ENCODE measurements at regions not wholly inside any gene's neighbourhood (a gene's known extent, or its start where the extent isn't known, plus 50 kb on each side); places are given as distances from the start of the nearest gene placed in this dataset.

DNA sequence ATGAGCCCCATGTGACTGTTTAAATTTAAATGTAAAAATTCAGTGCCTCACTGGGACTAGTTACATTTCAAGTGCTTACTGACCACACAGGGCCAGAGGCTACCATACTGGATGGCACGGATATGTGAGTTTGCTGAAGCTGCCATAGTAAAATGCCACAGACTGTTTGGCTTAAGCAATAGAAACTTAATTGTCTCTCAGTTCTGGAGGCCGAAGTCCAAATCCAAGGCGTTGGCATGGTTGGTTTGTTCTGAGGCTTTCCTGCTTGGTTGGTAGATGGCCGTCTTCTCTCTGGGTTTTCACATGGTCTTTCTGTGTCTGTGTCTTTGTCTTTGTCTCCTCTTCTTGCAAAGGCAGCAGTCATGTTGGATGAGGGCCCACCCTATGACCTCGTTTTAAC is 878.9 kb upstream of the RBFOX1 start:
- H3K27ac ChIP-seq (ENCODE audit: low read depth, low read length), result no peak overlapping the region
- no peaks in the 10 kb centered on the region for H3K4me1 ChIP-seq (ENCODE audit: control insufficient read depth in 1 of 2, insufficient read depth in 2 of 2, low read length in 2 of 2)
- ChIA-PET CTCF (no interaction called here), POLR2A (no interaction called here), RAD21 (ENCODE audit: low non-redundant PET in 1 of 2, low total read pairs in 2 of 2, uncharacterized antibody in 2 of 2, unreplicated experiment in 2 of 2) (no interaction called here)
- H4K20me1 ChIP-seq (ENCODE audit: insufficient read depth), result no peaks in the 10 kb centered on the region
- BruUV-seq (replicated peaks), result no TSS peak
- TF ChIP-seq ZNF274 (IDR thresholded peaks at IDR 0.05; ENCODE audit: low read depth, low read length) (no peak), CBX3 (IDR thresholded peaks at IDR 0.05; ENCODE audit: low read depth) (no peak), JUND (IDR thresholded peaks at IDR 0.05) (no peak), TCF7L2 (IDR thresholded peaks at IDR 0.05; ENCODE audit: borderline replicate concordance, extremely low read depth, insufficient read depth, insufficient read length) (no peak), FOSL1 (IDR thresholded peaks at IDR 0.05; ENCODE audit: low read depth) (no peak), EGR1 (IDR thresholded peaks at IDR 0.05; ENCODE audit: low read depth) (no peak), SRF (IDR thresholded peaks at IDR 0.05; ENCODE audit: low read depth) (no peak), SP1 (IDR thresholded peaks at IDR 0.05; ENCODE audit: low read depth) (no peak), POLR2A (IDR thresholded peaks at IDR 0.05; ENCODE audit: borderline replicate concordance, extremely low read depth, insufficient read depth, insufficient read length) (no peak), ELF1 (IDR thresholded peaks at IDR 0.05; ENCODE audit: borderline replicate concordance, low read depth) (no peak)
- TF ChIP-seq, protein P1, sequence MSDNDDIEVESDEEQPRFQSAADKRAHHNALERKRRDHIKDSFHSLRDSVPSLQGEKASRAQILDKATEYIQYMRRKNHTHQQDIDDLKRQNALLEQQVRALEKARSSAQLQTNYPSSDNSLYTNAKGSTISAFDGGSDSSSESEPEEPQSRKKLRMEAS (IDR thresholded peaks at IDR 0.05), result no peak
- TF ChIP-seq, protein P2, sequence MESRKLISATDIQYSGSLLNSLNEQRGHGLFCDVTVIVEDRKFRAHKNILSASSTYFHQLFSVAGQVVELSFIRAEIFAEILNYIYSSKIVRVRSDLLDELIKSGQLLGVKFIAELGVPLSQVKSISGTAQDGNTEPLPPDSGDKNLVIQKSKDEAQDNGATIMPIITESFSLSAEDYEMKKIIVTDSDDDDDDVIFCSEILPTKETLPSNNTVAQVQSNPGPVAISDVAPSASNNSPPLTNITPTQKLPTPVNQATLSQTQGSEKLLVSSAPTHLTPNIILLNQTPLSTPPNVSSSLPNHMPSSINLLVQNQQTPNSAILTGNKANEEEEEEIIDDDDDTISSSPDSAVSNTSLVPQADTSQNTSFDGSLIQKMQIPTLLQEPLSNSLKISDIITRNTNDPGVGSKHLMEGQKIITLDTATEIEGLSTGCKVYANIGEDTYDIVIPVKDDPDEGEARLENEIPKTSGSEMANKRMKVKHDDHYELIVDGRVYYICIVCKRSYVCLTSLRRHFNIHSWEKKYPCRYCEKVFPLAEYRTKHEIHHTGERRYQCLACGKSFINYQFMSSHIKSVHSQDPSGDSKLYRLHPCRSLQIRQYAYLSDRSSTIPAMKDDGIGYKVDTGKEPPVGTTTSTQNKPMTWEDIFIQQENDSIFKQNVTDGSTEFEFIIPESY (IDR thresholded peaks at IDR 0.05; ENCODE audit: extremely low read depth, insufficient replicate concordance, low read length), result no peak
- H3K4me2 ChIP-seq (ENCODE audit: low read length), result no peak overlapping the region
- no peak for ATAC-seq
- no peak overlapping the region for H2AFZ ChIP-seq (ENCODE audit: low read depth, low read length, poor library complexity, severe bottlenecking)
- no peaks in the 10 kb centered on the region for H3K27me3 ChIP-seq (ENCODE audit: insufficient read depth, low read length)
- no peak overlapping the region for H3K4me3 ChIP-seq (replicated peaks in 1 of 2; ENCODE audit: low read depth in 1 of 2, low read length in 2 of 2)
- no peaks in the 10 kb centered on the region for H3K36me3 ChIP-seq (ENCODE audit: control insufficient read depth in 1 of 2, insufficient read depth in 2 of 2, low read length in 2 of 2)
- H3K9me2 ChIP-seq (ENCODE audit: insufficient read depth), result no peaks in the 10 kb centered on the region
- H3K79me2 ChIP-seq (ENCODE audit: insufficient read depth, low read length), result no peaks in the 10 kb centered on the region
- intact Hi-C loops (cut with micrococcal nuclease), result no loop called here
- no peaks in the 10 kb centered on the region for H3K9me3 ChIP-seq (ENCODE audit: control insufficient read depth in 1 of 2, insufficient read depth in 1 of 2, low read depth in 1 of 2, low read length in 2 of 2)
- no peak overlapping the region for H3K9ac ChIP-seq (ENCODE audit: low read length)
- DNase-seq (ENCODE audit: low read depth, low spot score), result no peak
